ENCODE measurements at regions not wholly inside any gene's neighbourhood (a gene's known extent, or its start where the extent isn't known, plus 50 kb on each side); places are given as distances from the start of the nearest gene placed in this dataset.

DNA sequence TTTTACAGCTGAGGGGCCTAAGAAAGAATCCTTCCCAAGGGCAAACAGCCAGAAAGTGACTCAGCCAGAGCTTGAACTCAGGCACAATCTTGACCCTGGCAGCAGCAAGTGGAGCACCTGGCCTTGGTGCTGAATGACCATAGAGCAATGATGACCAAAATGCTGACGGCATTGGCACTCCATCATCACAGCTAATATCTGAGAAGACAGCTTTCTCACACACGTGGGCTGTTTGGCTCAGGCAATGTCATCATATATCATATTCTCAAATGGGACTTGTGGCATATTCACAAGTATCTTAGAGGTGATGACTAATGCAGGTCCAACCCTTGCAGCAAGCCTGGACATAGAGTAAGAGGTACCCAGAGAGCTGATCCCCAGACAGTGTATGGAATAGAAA, 443.9 kb upstream of the MYT1L start:
- TF ChIP-seq, protein P1, sequence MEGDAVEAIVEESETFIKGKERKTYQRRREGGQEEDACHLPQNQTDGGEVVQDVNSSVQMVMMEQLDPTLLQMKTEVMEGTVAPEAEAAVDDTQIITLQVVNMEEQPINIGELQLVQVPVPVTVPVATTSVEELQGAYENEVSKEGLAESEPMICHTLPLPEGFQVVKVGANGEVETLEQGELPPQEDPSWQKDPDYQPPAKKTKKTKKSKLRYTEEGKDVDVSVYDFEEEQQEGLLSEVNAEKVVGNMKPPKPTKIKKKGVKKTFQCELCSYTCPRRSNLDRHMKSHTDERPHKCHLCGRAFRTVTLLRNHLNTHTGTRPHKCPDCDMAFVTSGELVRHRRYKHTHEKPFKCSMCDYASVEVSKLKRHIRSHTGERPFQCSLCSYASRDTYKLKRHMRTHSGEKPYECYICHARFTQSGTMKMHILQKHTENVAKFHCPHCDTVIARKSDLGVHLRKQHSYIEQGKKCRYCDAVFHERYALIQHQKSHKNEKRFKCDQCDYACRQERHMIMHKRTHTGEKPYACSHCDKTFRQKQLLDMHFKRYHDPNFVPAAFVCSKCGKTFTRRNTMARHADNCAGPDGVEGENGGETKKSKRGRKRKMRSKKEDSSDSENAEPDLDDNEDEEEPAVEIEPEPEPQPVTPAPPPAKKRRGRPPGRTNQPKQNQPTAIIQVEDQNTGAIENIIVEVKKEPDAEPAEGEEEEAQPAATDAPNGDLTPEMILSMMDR (IDR thresholded peaks at IDR 0.05; ENCODE audit: poor library complexity), result no peak
- TF ChIP-seq EZH2 (IDR thresholded peaks at IDR 0.05; ENCODE audit: borderline replicate concordance) (no peak), EZH2phosphoT487 (IDR thresholded peaks at IDR 0.05; ENCODE audit: low read depth, severe bottlenecking, unreplicated experiment) (no peak)
